Loucy (cell line): ENCODE measurements at regions not wholly inside any gene's neighbourhood (a gene's known extent, or its start where the extent isn't known, plus 50 kb on each side); places are given as distances from the start of the nearest gene placed in this dataset.
"Not testable (repeated sequence)": the region's sequence is repeated elsewhere in the genome, so short reads cannot be mapped to it uniquely, and the experiment has no call there.

Source experiments
- EZH2phosphoT487 ChIP-seq: fragments of 200-600 bp; IDR thresholded peaks from 2 replicates; pipeline ENCODE4 v1.6.1; 2018; ENCODE audit warnings: antibody characterized with exemption, mild to moderate bottlenecking, moderate library complexity, borderline replicate concordance
- TF ChIP-seq, protein P1 (sequence below): fragments of 200-600 bp; sonication (generic); conservative IDR thresholded peaks from 2 replicates; pipeline ENCODE4 v1.5.1; 2014; ENCODE audit warnings: mild to moderate bottlenecking, antibody characterized with exemption, low read length

DNA sequence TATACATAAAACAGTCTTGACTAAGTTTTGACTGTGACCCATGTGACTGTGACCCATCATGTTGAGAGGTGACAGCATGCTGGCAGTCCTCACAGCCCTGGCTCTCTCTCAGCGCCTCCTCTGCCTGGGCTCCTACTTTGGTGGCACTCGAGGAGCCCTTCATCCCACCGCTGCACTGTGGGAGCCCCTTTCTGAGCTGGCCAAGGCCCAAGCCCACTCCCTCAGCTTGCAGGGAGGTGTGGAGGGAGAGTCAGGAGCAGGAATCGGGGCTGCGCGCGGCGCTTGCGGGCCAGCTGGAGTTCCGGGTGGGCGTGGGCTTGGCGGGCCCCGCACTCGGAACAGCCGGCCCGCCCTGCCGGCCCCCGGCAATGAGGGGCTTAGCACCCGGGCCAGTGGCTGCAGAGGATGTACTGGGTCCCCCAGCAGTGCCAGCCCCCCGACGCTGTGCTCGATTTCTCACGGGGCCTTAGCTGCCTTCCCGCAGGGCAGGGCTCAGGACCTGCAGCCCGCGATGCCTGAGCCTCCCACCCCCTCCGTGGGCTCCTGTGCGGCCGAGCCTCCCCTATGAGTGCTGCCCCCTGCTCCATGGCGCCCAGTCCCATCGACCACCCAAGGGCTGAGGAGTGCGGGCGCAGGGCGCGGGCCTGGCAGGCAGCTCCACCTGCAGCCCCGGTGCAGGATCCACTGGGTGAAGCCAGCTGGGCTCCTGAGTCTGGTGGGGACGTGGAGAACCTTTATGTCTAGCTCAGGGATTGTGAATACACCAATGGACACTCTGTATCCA lies 955.9 kb upstream of the FAT3 start:
- TF ChIP-seq EZH2phosphoT487, result not testable (repeated sequence)
- TF ChIP-seq, protein P1, sequence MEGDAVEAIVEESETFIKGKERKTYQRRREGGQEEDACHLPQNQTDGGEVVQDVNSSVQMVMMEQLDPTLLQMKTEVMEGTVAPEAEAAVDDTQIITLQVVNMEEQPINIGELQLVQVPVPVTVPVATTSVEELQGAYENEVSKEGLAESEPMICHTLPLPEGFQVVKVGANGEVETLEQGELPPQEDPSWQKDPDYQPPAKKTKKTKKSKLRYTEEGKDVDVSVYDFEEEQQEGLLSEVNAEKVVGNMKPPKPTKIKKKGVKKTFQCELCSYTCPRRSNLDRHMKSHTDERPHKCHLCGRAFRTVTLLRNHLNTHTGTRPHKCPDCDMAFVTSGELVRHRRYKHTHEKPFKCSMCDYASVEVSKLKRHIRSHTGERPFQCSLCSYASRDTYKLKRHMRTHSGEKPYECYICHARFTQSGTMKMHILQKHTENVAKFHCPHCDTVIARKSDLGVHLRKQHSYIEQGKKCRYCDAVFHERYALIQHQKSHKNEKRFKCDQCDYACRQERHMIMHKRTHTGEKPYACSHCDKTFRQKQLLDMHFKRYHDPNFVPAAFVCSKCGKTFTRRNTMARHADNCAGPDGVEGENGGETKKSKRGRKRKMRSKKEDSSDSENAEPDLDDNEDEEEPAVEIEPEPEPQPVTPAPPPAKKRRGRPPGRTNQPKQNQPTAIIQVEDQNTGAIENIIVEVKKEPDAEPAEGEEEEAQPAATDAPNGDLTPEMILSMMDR, result not testable (repeated sequence)
